CD4-positive, alpha-beta T cell treated with Interleukin-12 subunit alpha and Interleukin-12 subunit beta, for 1 hour (primary cell): ENCODE measurements at regions not wholly inside any gene's neighbourhood (a gene's known extent, or its start where the extent isn't known, plus 50 kb on each side); places are given as distances from the start of the nearest gene placed in this dataset.

Experiments used
- DNase-seq: peaks from one replicate; pipeline ENCODE4 v3.0.0-alpha.2; 2020

DNA sequence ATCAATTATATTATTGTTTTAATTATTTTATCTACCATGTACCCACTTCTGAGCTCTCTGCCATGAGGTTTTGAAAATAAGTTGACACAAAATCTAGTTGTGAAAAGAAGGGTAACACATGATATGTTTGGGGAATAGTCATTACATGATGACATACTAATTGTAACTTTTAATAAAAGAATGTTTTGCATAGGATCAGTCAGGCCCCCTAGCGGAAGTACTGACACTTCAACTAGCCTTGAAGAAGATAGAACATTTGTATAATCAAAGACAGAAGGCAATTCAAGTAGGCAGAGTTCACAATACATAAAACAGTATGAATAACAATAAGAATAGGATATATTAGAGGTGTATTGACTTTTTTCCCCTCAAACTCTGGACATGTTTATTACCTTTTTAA is 1191.0 kb upstream of the AGA start:
- no peak for DNase-seq

DNA sequence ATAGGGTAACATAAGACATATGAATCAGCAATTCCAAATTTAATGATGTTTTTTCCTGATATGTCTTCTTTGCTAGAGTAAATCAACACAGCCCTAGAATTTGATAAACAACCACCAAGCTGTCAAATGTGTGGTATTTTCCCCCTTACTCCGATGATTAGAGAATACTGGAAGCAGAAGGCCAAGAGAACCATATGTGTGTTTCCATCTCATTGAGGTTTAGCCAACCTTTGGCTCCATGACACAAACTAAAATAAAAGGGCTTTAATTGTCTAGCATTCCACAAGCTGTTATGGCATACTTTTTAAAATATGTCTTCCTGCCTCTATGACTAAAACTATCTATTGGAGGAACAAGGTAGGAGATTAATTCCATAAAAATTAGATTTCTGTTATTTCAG is 1222.4 kb upstream of the AGA start:
- DNase-seq: no peak

DNA sequence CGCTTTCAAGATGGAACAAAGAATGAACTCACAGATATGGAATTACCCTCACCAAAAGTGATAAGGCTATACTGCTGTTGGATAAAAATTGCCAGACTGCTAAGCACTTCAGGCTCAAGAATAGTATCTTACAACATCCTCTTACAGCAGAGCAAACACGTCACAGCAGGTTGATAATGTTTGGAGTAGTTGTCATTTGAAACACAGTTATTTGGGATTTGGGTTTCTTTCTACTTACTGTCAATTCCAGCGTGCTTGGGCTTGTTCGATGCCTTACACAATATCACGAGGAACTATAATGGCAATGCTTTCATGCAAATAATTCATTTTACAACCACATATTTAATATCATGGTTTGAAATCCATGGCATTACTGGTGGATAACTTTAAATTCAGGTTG is 1223.7 kb upstream of the AGA start:
- no peak for DNase-seq

DNA sequence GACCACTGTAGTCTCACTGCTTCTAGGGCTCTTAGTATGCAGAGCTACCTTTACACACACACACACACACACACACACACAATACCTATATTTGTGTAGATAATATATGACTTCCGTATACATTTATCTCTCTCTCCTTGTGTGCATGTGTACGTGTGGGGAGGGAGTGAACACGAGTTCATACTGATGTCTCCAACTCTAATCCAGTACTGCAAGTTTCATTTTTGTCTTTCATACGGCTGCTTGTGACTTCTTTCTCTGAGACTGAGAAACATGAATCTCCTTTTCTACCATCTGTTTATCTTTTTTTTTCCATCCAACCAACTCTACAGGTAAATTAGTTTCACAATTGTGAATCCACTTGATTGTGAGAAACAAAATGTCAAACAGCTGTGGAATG is 1229.5 kb upstream of the AGA start:
- DNase-seq: no peak

DNA sequence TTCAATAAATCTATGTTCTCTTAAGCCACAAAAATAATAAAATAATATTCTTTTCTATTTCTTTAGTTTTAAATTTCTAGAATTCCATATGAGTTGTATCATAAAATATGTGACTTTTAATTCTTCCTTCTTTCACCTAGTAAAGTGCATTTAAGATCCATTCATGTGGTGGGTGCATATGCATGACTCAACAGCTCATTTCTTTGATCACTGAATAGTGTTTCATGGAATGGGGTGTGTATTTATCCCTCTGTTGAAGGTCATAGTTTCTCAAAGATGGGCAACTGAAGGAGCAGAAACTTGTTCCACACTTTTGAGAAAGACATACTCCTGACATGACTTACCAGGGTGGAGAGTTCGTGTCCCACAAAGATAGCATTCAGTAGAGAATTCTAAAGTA is 1230.3 kb upstream of the AGA start:
- DNase-seq: no peak

DNA sequence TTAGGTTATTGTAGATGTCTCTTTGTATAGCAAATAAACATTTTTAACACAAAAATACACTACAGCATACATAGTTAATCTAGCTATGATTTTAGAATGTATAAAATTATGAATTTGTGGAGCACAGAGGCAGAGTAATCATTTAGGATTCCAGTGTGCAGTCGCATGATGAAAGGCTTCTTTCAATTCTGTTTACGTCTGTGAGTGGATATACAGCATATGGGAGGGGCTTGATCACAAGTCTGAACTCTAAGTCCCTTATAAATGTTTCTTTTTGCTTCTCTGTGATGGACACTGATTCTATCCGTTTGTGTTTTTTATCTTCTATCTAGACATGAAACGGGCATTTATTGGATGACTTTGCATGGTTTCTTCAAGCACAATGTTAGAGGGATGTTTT is 1239.6 kb upstream of the AGA start:
- DNase-seq: no peak

DNA sequence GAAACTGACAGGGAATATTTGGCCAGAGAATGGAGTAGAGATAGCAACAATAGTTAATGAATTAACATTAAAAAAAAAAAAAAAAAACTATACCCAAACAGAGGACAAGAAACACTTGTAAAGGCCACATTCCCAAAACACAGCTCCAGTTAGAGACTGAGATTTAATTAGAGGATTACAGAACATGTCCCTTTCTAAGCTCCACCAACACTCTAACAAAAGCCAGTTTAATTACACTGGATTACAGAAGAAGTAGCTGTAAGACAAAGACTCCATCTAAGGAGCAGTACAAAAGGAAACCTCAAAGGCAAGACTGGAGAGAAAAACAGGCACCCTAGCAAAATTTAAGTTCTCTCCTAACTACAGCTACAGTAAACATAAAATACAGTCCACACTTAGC is 1247.7 kb upstream of the AGA start:
- no peak for DNase-seq

DNA sequence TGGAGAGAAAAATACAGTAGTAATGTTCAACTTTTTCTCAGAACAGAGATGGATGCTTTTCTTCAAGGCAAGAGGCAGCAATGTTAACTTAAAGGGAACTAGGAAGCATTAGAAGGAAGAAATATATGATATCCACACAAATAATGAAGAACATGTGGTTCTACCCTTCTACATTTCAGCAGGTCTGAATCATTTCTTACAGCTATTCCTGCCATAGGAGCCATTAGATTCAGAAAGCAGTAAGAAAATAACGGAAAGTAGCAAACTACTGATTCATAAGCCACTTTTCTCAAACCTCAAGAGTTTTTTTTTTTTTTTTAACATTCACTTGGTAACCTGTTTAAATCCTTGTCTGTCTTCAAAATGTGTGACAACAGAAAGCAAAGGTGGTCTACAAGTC is 1251.6 kb upstream of the AGA start:
- no peak for DNase-seq

DNA sequence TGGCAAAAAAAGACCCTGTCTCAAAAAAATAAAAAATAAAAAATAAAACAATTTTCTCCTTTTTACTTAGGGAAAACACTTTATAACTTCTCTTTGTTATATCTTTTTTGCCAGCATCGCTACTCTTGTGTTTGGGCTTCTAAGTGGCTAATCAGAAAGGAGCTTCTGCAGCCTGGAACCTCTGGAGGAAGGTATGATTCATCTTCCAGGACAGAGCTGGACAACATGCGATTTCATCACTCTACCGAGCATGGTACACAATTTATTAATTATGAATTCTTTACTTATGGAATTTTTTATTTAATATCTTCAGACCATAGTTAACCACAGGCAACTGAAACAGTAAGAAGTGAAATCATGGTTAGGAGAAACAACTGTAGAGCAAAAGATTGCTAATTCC is 1254.3 kb upstream of the AGA start:
- no peak for DNase-seq

DNA sequence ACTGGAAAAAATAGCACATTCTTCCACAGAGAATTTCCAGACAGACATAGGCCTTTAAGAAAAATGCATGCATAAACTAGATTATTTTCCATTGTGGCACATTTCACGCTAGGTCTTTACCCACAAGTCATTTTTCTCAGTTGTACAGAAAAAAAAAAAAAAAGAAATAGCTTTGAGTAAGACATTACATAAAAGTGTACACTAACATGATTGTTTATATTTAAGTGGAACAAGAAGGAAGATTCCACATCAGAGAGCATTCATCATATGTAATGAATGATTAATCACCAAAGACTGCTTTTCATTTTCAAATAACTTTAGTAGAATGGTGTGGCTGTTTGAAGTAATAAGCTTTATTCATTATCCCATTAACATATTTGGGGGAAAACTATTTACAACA is 1270.2 kb upstream of the AGA start:
- no peak for DNase-seq

DNA sequence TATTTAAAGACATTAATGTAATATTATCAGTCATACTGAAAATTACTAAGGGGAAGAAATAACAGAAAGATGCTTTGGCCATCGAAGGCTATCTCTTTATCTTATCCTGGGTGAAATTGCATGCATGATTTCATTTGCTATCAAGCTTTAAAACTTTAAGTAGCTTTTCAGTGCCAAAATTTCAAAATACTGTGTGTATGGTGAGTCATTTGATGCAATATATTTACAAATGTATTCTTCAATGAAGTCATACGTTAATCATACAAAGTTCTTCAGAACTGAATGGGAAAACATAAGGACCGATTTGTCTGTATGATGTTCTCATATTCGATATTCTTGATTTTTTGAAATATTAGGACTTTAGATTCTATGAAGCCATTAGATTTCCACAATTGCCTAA is 1295.8 kb upstream of the AGA start:
- no peak for DNase-seq

DNA sequence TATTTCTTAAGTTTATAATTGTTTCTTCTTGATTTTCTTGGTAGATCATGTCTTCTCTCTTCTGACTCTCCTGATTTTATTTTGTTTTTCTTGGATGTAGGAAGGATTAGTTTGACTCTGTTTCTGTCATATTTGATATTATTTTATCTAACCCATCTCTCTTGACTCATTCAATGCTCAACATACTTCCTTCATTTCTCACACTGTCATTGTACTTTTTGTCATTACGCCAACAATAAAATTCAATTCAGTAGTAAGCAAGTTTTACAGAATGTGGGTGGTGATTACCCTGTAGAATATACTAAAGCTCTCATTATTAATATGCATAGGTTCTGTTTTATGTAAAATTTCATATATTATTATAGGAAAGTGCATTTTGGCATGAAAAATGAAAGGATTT is 1303.0 kb upstream of the AGA start:
- DNase-seq: no peak

DNA sequence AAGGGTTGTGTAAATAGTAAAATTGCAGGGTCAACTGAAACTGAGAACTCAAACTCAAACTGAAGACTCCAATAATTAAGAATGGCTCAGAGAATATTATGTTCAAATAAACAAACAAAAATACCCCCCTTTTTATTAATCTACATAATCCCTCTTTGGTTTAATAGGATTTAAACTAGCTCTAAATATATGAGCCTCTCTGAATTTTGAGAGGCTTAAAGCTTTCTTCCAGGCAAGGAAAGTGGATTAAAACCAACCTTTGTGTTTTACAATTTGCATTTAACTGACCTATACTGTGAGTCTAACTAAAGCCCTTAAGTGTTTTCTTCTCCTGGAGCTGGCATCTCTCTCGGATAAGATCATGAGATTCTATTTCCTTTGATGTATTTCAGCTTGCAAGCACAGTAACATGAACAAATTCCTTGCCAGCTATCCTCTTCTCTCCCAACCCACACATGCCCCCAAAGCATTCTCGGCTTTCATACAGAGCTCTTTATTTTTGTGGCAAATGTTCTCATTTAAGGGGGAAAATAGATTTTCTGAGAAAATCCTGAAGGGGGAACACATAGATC is 1310.8 kb upstream of the AGA start:
- DNase-seq: no peak

DNA sequence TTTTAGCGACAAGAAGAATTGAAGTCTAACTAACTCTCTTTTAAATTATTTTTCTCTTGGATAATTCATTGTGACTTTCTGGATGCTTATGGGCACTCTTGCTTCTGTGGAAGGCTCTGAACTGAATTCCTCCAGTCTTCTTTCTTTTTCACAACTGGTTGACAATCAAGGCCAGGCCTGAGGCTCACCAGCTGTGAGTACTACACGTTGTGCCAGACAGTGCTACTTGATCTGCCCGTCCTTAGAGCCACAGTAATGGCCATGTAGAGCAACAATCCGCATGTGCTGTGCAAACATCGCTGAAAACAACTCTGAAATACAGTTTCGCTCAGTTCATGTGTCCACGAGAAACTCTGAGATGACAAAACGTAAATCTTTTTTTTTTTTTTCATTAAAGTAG is 1336.3 kb upstream of the AGA start:
- DNase-seq: no peak

DNA sequence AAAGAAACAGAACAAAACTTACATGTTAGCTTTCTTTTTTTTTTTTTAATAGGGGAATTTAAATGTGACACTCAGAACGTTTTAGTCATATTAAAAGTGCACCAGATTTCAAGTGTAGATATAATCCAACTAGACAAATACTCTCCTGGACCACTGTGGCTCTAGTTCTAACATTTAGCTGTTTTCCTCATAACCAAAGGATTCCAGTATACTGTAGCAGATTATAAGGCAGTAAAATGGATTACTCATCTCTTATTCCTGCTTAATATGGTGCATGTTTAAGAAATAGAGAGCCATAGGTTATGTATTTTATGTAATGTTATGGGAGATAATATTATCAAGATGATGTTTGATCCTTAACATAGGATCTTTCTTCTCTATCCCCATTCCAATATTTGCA is 1339.5 kb upstream of the AGA start:
- DNase-seq: no peak

DNA sequence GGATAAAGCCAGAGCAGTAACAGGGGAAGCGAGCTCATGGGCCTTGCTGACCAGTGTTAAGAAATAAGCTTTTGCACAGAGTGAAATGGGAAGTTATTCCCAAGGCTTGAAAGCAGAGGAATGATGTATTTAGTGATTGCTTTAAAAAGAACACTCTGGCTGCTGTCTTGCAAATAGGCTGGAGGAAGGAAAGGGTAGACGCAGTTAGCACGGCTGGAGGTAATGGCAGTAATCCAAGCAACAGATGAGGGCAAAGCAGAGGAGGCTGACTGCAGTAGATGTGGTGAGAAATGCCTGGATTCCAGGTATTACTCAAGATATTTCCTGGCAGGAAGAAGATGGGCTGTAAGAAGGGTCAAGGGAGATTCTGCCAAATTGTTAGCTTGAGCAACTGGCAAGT is 1342.3 kb upstream of the AGA start:
- DNase-seq: no peak

DNA sequence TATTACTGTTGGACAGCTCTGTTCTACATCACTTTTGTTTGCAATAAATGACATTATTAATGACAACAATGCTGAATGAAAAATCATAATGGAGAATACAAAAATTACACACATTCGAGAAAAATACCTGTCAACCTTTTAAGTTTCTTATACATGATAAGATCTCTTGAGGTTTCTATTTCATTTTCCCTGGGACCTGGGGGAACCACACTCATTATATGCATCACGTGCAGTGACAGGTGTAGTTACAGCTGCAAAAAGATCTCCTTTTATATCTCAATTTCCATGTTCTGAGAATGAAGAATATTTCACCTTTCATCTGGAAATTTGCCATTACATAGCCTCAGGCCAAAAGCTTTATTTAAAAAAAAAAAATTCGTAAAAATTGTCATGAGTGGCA is 1347.0 kb upstream of the AGA start:
- no peak for DNase-seq

DNA sequence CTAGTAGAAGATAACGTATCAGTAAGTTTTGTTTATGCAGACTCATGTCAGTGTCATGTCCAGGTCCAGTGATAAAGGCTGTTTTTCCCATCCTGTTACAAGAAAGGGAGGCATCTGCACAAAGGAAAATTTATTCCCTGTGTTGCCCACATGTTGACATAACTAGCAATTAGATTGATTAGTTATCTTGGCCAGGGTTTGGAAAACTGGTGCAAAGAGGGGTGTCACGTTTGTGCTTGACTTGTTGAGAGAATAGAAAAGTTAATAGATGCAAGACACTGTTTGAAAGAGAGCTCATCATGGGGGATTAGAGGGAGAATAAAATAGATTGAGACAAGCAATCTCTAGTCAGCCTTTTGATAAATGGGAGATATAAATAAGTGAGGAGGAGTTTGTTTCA is 1357.0 kb upstream of the AGA start:
- DNase-seq: no peak

DNA sequence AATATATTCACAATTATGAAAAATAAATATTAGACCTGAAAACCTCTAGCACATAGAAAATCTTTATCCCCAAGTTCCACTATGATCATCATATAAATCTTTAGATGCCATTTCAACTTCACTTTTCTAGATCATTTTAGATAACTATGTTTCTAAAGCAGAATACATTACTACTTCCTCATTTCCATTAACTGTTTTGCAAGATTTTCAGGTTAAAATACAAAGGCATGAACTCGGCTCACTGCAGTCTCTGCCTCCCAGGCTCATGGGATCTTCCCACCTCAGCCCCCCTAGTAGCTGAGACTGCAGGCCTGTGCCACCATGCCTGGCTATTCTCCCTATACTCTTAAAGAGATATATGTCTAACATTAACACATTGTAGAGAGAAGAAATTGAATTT is 1365.9 kb upstream of the AGA start:
- no peak for DNase-seq

DNA sequence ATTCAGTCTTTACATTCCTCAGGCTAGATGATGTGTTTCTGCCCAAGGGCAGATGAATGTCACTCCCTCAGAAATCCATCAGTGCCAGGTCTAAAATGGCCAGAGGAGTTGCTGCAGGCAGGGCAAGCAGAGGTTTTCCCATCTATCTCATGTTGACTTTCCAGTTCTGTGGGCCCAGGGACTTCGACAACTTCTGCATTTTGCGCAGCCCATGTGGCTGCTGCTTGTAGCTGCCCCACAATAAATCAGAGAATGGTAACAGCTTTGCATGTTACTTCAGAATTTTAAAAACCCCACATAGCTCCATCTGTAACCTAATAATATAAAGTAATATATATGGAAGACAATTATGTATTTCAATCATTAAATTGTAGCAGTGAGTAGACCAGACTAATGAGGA is 1367.7 kb upstream of the AGA start:
- no peak for DNase-seq

DNA sequence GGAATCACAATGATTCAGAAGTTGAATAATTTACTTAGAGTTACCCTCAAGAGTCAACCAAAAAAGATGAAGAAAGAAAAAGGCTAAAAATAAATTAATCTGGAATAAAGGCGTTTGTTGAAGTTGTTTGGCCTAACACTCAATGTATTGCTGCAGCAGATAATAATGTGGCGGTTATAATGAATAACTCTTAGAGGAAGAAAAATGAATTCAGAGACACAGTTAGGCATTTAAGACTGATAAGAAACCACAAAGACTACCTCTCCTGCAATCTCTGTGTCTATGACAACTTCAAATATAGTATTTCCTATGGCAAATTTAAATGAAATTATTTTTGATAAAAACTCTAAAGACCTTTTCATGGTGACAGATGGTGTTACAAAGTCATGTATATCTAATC is 1369.1 kb upstream of the AGA start:
- no peak for DNase-seq

DNA sequence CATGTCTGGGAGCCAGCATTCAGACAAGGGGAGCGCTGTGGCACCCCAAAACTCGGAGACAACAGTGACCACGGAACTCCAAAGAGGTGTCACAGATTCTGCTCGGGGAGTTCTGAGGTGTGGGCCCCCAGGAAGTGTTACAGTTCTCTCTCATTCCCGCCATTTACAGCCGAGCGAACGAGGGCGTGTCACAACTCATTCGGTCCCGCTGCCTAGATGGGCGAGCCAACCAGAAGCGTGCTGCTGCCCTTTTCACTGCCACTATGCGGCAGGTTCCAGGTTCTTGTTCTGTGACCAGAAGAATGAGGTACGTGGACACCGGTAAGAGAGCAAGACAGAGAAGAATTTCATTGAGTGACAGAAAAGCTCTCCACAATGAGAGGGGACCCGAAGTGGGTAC is 1370.6 kb upstream of the AGA start:
- DNase-seq: no peak

DNA sequence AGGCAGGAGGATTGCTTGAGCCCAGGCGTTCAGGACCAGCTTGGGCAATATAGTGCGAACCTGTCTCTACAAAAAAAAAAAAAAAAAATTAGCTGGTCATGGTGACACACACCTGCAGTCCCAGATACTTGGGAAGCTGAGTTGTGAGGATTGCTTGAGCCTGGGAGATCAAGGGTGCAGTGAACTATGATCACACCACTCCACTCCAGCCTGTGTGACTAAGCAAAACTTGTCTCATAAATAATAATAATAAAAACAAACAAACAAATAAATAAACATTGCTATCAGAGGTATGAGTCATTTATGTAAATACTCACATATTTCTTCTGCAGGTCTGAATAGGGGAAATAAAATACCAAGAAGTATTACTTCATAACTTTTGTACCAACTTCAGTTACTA is 1372.7 kb upstream of the AGA start:
- no peak for DNase-seq

DNA sequence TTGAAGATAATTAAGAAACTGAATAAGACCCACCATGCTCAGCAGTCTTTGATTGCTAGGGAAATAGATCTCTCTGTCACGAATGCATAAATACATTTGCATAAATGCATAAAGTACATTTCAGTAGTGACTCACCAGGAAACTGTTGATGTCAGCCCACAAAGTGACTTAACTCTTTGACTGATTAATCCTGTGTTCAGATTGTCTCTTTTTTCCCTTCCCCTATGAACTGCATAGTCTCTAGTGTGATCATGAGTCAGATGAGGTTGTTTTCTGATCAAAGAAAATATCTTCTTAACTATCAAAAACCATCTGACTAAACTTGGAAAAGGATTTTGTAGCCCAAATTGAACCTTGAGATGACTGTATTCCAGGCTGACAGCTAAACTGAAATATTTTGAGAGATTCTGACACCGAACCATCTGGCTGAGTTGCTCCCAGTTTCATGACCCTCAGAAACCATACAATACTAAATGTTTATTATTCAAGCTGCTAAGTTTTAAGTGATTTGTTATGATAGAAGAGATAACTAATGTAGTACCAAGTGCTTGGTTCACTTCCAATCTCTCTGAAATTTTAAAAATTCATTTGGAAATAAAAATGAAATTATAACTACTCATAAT is 1381.5 kb upstream of the AGA start:
- no peak for DNase-seq

DNA sequence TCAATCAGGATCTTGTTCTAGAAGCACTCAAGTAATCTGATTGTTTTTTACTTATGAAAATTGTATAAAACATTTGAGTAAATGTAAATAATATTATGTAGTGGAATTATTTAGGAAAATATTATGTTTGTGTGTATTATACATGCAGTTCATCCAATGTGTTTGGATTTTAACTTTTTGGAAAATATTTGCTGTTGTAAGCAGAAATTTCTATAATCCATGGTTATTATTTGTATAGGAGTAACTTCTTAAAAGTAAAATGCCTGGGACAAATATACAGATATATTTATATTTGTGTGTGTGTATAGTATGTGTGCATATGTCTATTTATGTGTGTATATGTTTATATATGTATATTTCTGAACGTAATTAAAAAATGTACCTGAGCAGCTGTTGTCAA is 1394.6 kb upstream of the AGA start:
- no peak for DNase-seq

DNA sequence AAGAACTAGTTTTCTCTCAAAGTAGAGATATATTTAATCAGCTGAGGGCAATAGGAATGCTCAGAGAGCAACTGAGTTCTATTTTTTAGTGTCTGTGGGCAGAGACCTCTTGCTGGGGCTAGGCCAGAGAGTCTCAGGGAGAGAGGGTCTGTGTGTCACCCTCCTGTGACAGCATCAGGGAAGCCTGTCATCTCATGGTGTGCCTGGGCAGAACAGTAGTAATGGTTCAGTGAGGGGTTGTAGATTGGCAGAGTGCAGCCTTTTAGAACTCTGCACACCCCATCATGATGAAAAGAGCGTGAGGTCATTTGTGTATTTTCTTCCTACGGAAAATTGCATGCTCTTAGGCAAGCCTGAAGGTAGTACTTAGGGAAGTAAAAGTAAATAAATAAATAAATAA is 1396.5 kb upstream of the AGA start:
- no peak for DNase-seq
